Kidney (tissue), 13 donors: ENCODE measurements at regions not wholly inside any gene's neighbourhood (a gene's known extent, or its start where the extent isn't known, plus 50 kb on each side); places are given as distances from the start of the nearest gene placed in this dataset.

Experiments
- DNase-seq, 5 donors: peaks; one replicate each; pipeline ENCODE4 v3.0.0-alpha.2; 2013 to 2020
- FAIRE-seq: peaks from 2 replicates; lab custom pipeline; 2012; peaks lifted over from hg19 to GRCh38; lab: Jason Lieb, UNC
- H3K27ac ChIP-seq, 2 donors: one replicate each; pipeline ENCODE4 v1.7.0; 2013; ENCODE audit warnings: low read depth in 2 of 2, low read length in 2 of 2, inconsistent platforms in 1 of 2
- H3K27me3 ChIP-seq: one replicate; pipeline ENCODE4 v1.7.1; 2013; ENCODE audit warnings: low read length, inconsistent platforms; ENCODE audit not compliant: control insufficient read depth, insufficient read depth
- H3K36me3 ChIP-seq, 3 donors: one replicate each; pipeline versions ENCODE4 v1.7.0 to v1.7.1; 2013; ENCODE audit warnings: low read length in 3 of 3, control low read depth in 1 of 3, inconsistent platforms in 1 of 3; ENCODE audit not compliant: insufficient read depth in 3 of 3, control insufficient read depth in 2 of 3
- H3K4me1 ChIP-seq, 3 donors: one replicate each; pipeline versions ENCODE4 v1.7.0 to v1.7.1; 2013; ENCODE audit warnings: low read length in 3 of 3, inconsistent platforms in 1 of 3, low read depth in 1 of 3; ENCODE audit not compliant: control insufficient read depth in 2 of 3, insufficient read depth in 2 of 3
- H3K4me3 ChIP-seq, 3 donors: one replicate each; pipeline versions ENCODE4 v1.7.0 to v1.8.1; 2013; ENCODE audit warnings: low read length in 3 of 3, control low read depth in 1 of 3, inconsistent platforms in 1 of 3
- H3K9ac ChIP-seq, 3 donors: one replicate each; pipeline versions ENCODE4 v1.7.0 to v1.7.1; 2013; ENCODE audit warnings: low read length in 3 of 3, control low read depth in 1 of 3, inconsistent platforms in 1 of 3
- H3K9me3 ChIP-seq, 3 donors: one replicate each; pipeline versions ENCODE4 v1.7.0 to v1.7.1; 2013; ENCODE audit warnings: low read length in 3 of 3, control low read depth in 1 of 3, inconsistent platforms in 1 of 3; ENCODE audit not compliant: control insufficient read depth in 2 of 3, insufficient read depth in 1 of 3
- CTCF ChIP-seq: IDR thresholded peaks from 3 replicates; pipeline ENCODE4 v1.5.1; 2012; ENCODE audit warnings: mild to moderate bottlenecking, moderate library complexity, borderline replicate concordance; ENCODE audit not compliant: insufficient read depth; ENCODE audit errors: extremely low read depth
- intact Hi-C: fragments of 100-400 bp; cut with DNase I; formaldehyde crosslinking; loops from one replicate; pipeline ENCODE4 v1.11.1; 2022
- donor health status: control.
- donor health status: control.
- donor health status: control.
- donor health status: control.
- donor health status: control.
- donor health status: DM: yes; HTN: yes; CAD: no.
- donor health status: Normal renal cell carcinoma (clear cell type).

GRCh38 chr12:91542666-91543065, 360.0 kb upstream of the DCN start:
- H3K27ac ChIP-seq, result no peak overlapping the region
- no peak for TF ChIP-seq CTCF
- no peak for FAIRE-seq

GRCh38 chr12:91542067-91542466, 359.4 kb upstream of the DCN start:
- Histone ChIP-seq H3K9ac (no peak overlapping the region), H3K4me3 (no peak overlapping the region), H3K4me1 (no peaks in the 10 kb centered on the region), H3K9me3 (peaks cover 0 to 2% (median 0%) of the 10 kb centered on the region in 3 donors), H3K27me3 (no peaks in the 10 kb centered on the region), H3K27ac (no peak overlapping the region), H3K36me3 (no peaks in the 10 kb centered on the region)
- intact Hi-C loops, result no loop called here
- TF ChIP-seq CTCF, result no peak
- no peak for DNase-seq
- FAIRE-seq, result no peak

More at GRCh38 chr12:91542666-91543065, 360.0 kb upstream of the DCN start:
- Histone ChIP-seq H3K9me3 (peaks cover 0 to 2% (median 0%) of the 10 kb centered on the region in 3 donors), H3K27me3 (no peaks in the 10 kb centered on the region), H3K9ac (no peak overlapping the region), H3K4me1 (no peaks in the 10 kb centered on the region), H3K4me3 (no peak overlapping the region), H3K36me3 (no peaks in the 10 kb centered on the region)
- no peak for DNase-seq
- intact Hi-C loops, result no loop called here

- Histone ChIP-seq H3K9ac (no peak overlapping the region), H3K4me3 (no peak overlapping the region), H3K9me3 (peaks cover 0 to 2% (median 0%) of the 10 kb centered on the region in 3 donors), H3K27me3 (no peaks in the 10 kb centered on the region), H3K4me1 (no peaks in the 10 kb centered on the region), H3K27ac (no peak overlapping the region), H3K36me3 (no peaks in the 10 kb centered on the region)
- FAIRE-seq (no peak), DNase-seq (peak in 1 of 5 donors; percentile 7)
- intact Hi-C loops, result no loop called here
- TF ChIP-seq CTCF, result no peak
Observed at GRCh38 chr12:91538418-91538817, 355.8 kb upstream of the DCN start.

GRCh38 chr12:91533366-91533765, 350.7 kb upstream of the DCN start:
- H3K27me3 ChIP-seq, result no peaks in the 10 kb centered on the region
- H3K9me3 ChIP-seq, result peaks cover 0 to 3% (median 2%) of the 10 kb centered on the region in 3 donors
- DNase-seq, result no peak
- intact Hi-C loops, result no loop called here
- no peak overlapping the region for H3K4me3 ChIP-seq
- no peak for TF ChIP-seq CTCF
- FAIRE-seq, result peak; percentile 62
- H3K27ac ChIP-seq, result no peak overlapping the region
- H3K9ac ChIP-seq, result no peak overlapping the region
- no peaks in the 10 kb centered on the region for H3K4me1 ChIP-seq
- no peaks in the 10 kb centered on the region for H3K36me3 ChIP-seq
